KMS-11 (cell line): ENCODE measurements at regions not wholly inside any gene's neighbourhood (a gene's known extent, or its start where the extent isn't known, plus 50 kb on each side); places are given as distances from the start of the nearest gene placed in this dataset.

Experiments used
- H2AFZ ChIP-seq: fragments of 200-600 bp; sonication (generic); 2 replicates; pipeline ENCODE4 v1.6.1; 2016; ENCODE audit warnings: antibody characterized with exemption, mixed run types, low read depth
- H3K27ac ChIP-seq: fragments of 200-600 bp; sonication (generic); 2 replicates; pipeline ENCODE4 v1.6.1; 2016; ENCODE audit warnings: mild to moderate bottlenecking, mixed run types
- H3K27me3 ChIP-seq: fragments of 200-600 bp; sonication (generic); 2 replicates; pipeline ENCODE4 v1.6.1; 2017; ENCODE audit warnings: mild to moderate bottlenecking, low read depth, mixed run types, moderate library complexity; ENCODE audit not compliant: insufficient read depth
- H3K36me3 ChIP-seq: fragments of 200-600 bp; sonication (generic); 2 replicates; pipeline ENCODE4 v1.6.1; 2017; ENCODE audit warnings: mild to moderate bottlenecking, mixed run types; ENCODE audit not compliant: insufficient read depth
- H3K4me1 ChIP-seq: fragments of 200-600 bp; sonication (generic); 2 replicates; pipeline ENCODE4 v1.6.1; 2016; ENCODE audit warnings: mild to moderate bottlenecking, low read depth, mixed run types; ENCODE audit not compliant: poor library complexity, severe bottlenecking
- H3K4me2 ChIP-seq: fragments of 200-600 bp; sonication (generic); 2 replicates; pipeline ENCODE4 v1.7.0; 2016; ENCODE audit warnings: mild to moderate bottlenecking, mixed run types
- H3K4me3 ChIP-seq: fragments of 200-600 bp; sonication (generic); IDR thresholded peaks from 2 replicates; pipeline ENCODE4 v1.6.1; 2017; ENCODE audit warnings: low read depth, low read length, mixed read lengths; ENCODE audit not compliant: insufficient read depth
- H3K79me2 ChIP-seq: fragments of 200-600 bp; sonication (generic); 2 replicates; pipeline ENCODE4 v1.6.1; 2016; ENCODE audit warnings: low read depth, mixed run types; ENCODE audit not compliant: insufficient read depth
- H3K9ac ChIP-seq: fragments of 200-600 bp; sonication (generic); 2 replicates; pipeline ENCODE4 v1.6.1; 2016; ENCODE audit warnings: mild to moderate bottlenecking, mixed run types
- H4K20me1 ChIP-seq: fragments of 200-600 bp; sonication (generic); 2 replicates; pipeline ENCODE4 v1.6.1; 2016; ENCODE audit warnings: mild to moderate bottlenecking, mixed run types; ENCODE audit not compliant: insufficient read depth
- TF ChIP-seq, protein P1 (sequence below): fragments of 200-600 bp; sonication (generic); conservative IDR thresholded peaks from 2 replicates; pipeline ENCODE4 v1.6.1; 2017; ENCODE audit warnings: low read depth, mild to moderate bottlenecking, antibody characterized with exemption, low read length, moderate library complexity, mixed read lengths

DNA sequence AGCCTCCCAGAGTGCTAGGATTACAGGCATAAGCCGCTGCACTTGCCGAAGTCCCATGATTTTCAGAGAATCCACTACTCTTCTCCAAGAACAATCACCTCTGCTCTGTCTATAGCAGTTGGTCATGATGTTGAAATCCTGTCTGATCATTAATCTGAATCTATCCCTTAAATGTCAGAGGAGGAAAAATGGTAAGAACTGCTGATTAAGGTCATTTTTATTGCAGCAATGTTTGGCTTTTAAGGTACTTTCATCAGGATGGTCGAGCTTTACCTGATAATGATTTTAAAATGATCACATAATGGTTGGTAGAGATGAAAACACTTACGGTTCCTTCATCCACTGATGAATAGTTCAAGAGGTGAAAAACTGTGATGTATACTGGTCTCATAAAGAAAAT is 968.6 kb downstream of the TLE4 start:
- H3K4me3 ChIP-seq: no peak overlapping the region
- no peak overlapping the region for H3K4me2 ChIP-seq
- no peak overlapping the region for H3K9ac ChIP-seq
- H2AFZ ChIP-seq: no peak overlapping the region
- no peaks in the 10 kb centered on the region for H3K4me1 ChIP-seq
- TF ChIP-seq, protein P1, sequence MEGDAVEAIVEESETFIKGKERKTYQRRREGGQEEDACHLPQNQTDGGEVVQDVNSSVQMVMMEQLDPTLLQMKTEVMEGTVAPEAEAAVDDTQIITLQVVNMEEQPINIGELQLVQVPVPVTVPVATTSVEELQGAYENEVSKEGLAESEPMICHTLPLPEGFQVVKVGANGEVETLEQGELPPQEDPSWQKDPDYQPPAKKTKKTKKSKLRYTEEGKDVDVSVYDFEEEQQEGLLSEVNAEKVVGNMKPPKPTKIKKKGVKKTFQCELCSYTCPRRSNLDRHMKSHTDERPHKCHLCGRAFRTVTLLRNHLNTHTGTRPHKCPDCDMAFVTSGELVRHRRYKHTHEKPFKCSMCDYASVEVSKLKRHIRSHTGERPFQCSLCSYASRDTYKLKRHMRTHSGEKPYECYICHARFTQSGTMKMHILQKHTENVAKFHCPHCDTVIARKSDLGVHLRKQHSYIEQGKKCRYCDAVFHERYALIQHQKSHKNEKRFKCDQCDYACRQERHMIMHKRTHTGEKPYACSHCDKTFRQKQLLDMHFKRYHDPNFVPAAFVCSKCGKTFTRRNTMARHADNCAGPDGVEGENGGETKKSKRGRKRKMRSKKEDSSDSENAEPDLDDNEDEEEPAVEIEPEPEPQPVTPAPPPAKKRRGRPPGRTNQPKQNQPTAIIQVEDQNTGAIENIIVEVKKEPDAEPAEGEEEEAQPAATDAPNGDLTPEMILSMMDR: no peak
- no peaks in the 10 kb centered on the region for H3K36me3 ChIP-seq
- H3K27me3 ChIP-seq: no peaks in the 10 kb centered on the region
- no peaks in the 10 kb centered on the region for H3K79me2 ChIP-seq
- H4K20me1 ChIP-seq: no peaks in the 10 kb centered on the region
- H3K27ac ChIP-seq: no peak overlapping the region

DNA sequence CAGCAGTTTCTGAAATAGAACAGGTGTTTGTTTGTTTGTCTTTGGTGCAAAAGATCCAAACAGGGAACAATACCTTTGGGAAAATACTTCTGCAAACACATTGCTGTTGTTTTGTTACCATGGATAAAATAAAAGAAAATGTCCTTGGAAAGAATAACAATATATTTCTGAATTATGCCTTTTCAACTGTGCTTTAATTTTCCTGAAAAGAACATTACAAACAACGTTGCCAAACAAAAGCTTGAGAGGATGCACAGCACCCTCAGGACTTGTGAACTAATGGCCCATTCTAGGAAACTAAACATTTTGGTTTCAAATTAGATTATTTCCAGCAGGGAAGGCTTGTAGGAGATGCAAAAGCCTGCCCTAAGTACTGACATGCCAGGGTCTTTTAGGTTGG is 967.2 kb downstream of the TLE4 start:
- Histone ChIP-seq H3K36me3 (no peaks in the 10 kb centered on the region), H4K20me1 (no peaks in the 10 kb centered on the region), H3K4me3 (no peak overlapping the region), H3K9ac (no peak overlapping the region), H3K27ac (no peak overlapping the region), H2AFZ (no peak overlapping the region), H3K4me2 (no peak overlapping the region), H3K27me3 (no peaks in the 10 kb centered on the region), H3K4me1 (no peaks in the 10 kb centered on the region), H3K79me2 (no peaks in the 10 kb centered on the region)
- TF ChIP-seq, protein P1: no peak

DNA sequence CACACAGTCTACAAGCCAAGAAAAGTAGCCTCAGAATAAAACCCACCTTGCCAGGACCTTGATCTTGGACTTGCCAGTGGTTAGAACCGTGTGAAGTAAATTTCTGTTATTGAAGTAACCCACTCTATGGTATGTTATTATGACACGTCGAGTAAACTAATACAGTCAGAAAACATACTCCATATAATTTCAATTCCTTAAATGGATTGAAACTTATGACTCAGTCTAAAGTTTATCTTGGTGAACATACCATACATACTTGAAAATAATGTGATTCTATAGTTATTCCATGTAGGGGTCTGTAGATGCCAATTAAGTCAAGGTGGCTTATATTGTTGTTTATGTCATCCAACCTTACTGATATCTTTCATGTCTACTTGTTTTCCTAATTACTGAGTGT is 950.7 kb downstream of the TLE4 start:
- H3K27me3 ChIP-seq: no peaks in the 10 kb centered on the region
- H3K27ac ChIP-seq: no peak overlapping the region
- no peak overlapping the region for H3K9ac ChIP-seq
- no peak overlapping the region for H2AFZ ChIP-seq
- H3K4me1 ChIP-seq: no peaks in the 10 kb centered on the region
- no peaks in the 10 kb centered on the region for H3K79me2 ChIP-seq
- no peak overlapping the region for H3K4me2 ChIP-seq
- H3K36me3 ChIP-seq: no peaks in the 10 kb centered on the region
- TF ChIP-seq, protein P1: no peak
- H4K20me1 ChIP-seq: no peaks in the 10 kb centered on the region
- H3K4me3 ChIP-seq: no peak overlapping the region

DNA sequence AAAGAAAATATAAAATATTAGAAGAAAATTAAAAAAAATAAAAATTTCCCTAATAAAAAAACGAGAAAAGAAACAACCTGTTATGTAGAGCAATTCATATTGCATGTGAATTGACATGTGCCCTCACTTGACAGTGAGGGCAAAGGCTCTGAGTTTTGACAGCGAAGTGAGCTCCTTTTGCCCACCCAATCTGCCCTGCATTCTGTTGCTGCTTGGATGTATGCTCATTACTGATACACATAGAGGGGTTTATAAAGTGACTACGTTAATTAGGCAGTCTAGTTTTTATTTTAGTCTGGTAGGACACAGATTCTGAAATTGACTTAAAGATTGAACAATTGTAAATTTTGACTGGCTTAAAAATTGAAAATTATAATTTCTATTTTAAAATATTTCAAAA is 949.4 kb downstream of the TLE4 start:
- no peaks in the 10 kb centered on the region for H3K4me1 ChIP-seq
- H3K9ac ChIP-seq: no peak overlapping the region
- H3K79me2 ChIP-seq: no peaks in the 10 kb centered on the region
- no peak overlapping the region for H3K27ac ChIP-seq
- H3K4me3 ChIP-seq: no peak overlapping the region
- TF ChIP-seq, protein P1: no peak
- H3K4me2 ChIP-seq: no peak overlapping the region
- no peaks in the 10 kb centered on the region for H3K27me3 ChIP-seq
- H4K20me1 ChIP-seq: no peaks in the 10 kb centered on the region
- no peak overlapping the region for H2AFZ ChIP-seq
- no peaks in the 10 kb centered on the region for H3K36me3 ChIP-seq

DNA sequence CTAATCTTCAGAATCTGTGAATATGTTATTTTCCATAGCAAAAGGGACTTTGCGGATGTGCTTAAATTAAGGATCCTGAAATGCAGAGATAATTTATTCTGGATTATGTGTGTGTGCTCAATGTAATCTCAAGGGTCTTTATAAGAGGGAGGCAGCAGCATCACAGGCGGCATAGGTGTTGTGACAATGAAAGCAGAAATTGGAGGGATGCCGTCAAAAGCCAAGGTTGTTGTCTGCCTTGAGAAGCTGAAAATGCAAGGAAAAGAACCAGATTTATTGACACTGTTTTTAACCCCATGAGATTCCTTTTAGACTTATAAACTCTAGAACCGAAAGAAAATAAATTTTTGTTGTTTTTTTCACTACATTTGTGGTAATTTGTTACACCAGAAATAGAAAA is 948.5 kb downstream of the TLE4 start:
- no peak overlapping the region for H3K27ac ChIP-seq
- no peaks in the 10 kb centered on the region for H3K36me3 ChIP-seq
- no peak overlapping the region for H3K4me3 ChIP-seq
- no peak overlapping the region for H3K9ac ChIP-seq
- H3K79me2 ChIP-seq: no peaks in the 10 kb centered on the region
- TF ChIP-seq, protein P1: no peak
- H2AFZ ChIP-seq: no peak overlapping the region
- H3K4me1 ChIP-seq: no peaks in the 10 kb centered on the region
- H4K20me1 ChIP-seq: no peaks in the 10 kb centered on the region
- no peak overlapping the region for H3K4me2 ChIP-seq
- no peaks in the 10 kb centered on the region for H3K27me3 ChIP-seq
